HL-60 (cell line): ENCODE measurements at regions not wholly inside any gene's neighbourhood (a gene's known extent, or its start where the extent isn't known, plus 50 kb on each side); places are given as distances from the start of the nearest gene placed in this dataset.

Source experiments
- DNase-seq, 2 experiments: peaks; one replicate each; pipeline ENCODE4 v3.0.0-alpha.2; 2010 to 2020; ENCODE audit warnings: low read depth in 1 of 2, low spot score in 1 of 2
- H3K27ac ChIP-seq: fragments of 250-450 bp; sonication (Bioruptor Pico); replicated peaks from 2 replicates; pipeline ENCODE4 v1.5.1; 2020; ENCODE audit warnings: mild to moderate bottlenecking, moderate library complexity
- H3K27me3 ChIP-seq: fragments of 250-450 bp; sonication (Bioruptor Pico); 2 replicates; pipeline ENCODE4 v1.5.1; 2021; ENCODE audit warnings: mild to moderate bottlenecking, moderate library complexity; ENCODE audit not compliant: insufficient read depth, poor library complexity, severe bottlenecking
- H3K4me3 ChIP-seq: replicated peaks from 2 replicates; pipeline ENCODE4 v1.5.1; 2011; ENCODE audit warnings: mild to moderate bottlenecking, control low read depth, low read length; ENCODE audit not compliant: insufficient read depth
- GABPA ChIP-seq: IDR thresholded peaks from 2 replicates; pipeline ENCODE4 v1.6.1; 2012; ENCODE audit warnings: low read depth
- POLR2AphosphoS5 ChIP-seq: IDR thresholded peaks from 2 replicates; pipeline ENCODE4 v1.6.1; 2012; ENCODE audit warnings: low read depth
- SPI1 ChIP-seq: IDR thresholded peaks from 2 replicates; pipeline ENCODE4 v1.6.1; 2012; ENCODE audit warnings: low read depth, mild to moderate bottlenecking, borderline replicate concordance
- TF ChIP-seq, protein P1 (sequence below): IDR thresholded peaks from one replicate; pipeline ENCODE4 v1.5.1; 2011; ENCODE audit warnings: low read length, control low read depth, inconsistent platforms; ENCODE audit not compliant: insufficient read depth
- TF ChIP-seq, protein P2 (sequence below): IDR thresholded peaks from 2 replicates; pipeline ENCODE4 v1.6.1; 2012; ENCODE audit warnings: low read depth; ENCODE audit not compliant: insufficient replicate concordance

DNA sequence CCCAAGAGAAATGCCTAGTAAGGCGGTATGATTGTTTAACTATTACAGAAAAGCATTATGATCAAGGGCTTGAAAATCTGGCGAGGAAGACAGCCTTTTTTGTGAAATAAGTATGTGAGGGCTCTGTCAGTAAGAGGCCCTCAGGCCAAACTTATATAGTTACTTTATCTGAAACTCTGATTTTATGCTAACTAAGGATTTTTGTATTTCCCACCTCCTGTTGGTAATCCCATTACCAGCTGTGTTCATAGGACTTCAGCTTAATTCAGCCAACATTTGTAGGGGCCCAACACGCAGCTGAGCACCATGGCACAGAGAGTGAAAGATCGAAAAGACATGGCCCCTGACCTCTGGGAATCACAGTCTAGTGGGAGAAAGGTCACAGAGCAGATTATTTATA, 318.3 kb upstream of the WWC1 start:
- no peak for DNase-seq
- no peak overlapping the region for H3K4me3 ChIP-seq
- peaks cover 2% of the 10 kb centered on the region for H3K27me3 ChIP-seq
- no peak overlapping the region for H3K27ac ChIP-seq
- TF ChIP-seq SPI1 (no peak), GABPA (no peak), POLR2AphosphoS5 (no peak)
- TF ChIP-seq, protein P1, sequence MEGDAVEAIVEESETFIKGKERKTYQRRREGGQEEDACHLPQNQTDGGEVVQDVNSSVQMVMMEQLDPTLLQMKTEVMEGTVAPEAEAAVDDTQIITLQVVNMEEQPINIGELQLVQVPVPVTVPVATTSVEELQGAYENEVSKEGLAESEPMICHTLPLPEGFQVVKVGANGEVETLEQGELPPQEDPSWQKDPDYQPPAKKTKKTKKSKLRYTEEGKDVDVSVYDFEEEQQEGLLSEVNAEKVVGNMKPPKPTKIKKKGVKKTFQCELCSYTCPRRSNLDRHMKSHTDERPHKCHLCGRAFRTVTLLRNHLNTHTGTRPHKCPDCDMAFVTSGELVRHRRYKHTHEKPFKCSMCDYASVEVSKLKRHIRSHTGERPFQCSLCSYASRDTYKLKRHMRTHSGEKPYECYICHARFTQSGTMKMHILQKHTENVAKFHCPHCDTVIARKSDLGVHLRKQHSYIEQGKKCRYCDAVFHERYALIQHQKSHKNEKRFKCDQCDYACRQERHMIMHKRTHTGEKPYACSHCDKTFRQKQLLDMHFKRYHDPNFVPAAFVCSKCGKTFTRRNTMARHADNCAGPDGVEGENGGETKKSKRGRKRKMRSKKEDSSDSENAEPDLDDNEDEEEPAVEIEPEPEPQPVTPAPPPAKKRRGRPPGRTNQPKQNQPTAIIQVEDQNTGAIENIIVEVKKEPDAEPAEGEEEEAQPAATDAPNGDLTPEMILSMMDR: no peak
- TF ChIP-seq, protein P2, sequence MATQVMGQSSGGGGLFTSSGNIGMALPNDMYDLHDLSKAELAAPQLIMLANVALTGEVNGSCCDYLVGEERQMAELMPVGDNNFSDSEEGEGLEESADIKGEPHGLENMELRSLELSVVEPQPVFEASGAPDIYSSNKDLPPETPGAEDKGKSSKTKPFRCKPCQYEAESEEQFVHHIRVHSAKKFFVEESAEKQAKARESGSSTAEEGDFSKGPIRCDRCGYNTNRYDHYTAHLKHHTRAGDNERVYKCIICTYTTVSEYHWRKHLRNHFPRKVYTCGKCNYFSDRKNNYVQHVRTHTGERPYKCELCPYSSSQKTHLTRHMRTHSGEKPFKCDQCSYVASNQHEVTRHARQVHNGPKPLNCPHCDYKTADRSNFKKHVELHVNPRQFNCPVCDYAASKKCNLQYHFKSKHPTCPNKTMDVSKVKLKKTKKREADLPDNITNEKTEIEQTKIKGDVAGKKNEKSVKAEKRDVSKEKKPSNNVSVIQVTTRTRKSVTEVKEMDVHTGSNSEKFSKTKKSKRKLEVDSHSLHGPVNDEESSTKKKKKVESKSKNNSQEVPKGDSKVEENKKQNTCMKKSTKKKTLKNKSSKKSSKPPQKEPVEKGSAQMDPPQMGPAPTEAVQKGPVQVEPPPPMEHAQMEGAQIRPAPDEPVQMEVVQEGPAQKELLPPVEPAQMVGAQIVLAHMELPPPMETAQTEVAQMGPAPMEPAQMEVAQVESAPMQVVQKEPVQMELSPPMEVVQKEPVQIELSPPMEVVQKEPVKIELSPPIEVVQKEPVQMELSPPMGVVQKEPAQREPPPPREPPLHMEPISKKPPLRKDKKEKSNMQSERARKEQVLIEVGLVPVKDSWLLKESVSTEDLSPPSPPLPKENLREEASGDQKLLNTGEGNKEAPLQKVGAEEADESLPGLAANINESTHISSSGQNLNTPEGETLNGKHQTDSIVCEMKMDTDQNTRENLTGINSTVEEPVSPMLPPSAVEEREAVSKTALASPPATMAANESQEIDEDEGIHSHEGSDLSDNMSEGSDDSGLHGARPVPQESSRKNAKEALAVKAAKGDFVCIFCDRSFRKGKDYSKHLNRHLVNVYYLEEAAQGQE: no peak

DNA sequence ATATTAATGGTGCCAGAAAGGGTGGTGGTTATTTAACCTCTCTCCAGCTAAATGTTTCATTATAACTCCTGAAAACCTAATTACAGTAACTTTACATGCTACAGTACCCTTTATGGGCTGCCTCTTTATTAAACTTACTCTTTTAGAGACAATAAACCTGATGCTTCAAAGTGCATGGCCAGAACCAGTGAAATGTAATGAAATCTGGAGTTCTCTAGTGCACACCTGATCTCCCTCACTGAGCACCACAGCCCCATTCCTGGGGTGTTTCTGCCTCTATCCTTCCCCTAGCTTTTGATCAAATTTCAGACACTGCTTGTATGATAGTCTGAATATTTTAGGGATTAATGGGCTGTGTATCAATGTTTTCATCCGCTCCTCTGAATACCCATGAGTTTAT, 306.5 kb upstream of the WWC1 start:
- no peak overlapping the region for H3K4me3 ChIP-seq
- H3K27me3 ChIP-seq: no peaks in the 10 kb centered on the region
- no peak overlapping the region for H3K27ac ChIP-seq
- TF ChIP-seq SPI1 (no peak), GABPA (no peak), POLR2AphosphoS5 (no peak)
- TF ChIP-seq, protein P2: no peak
- TF ChIP-seq, protein P1: no peak
- DNase-seq: no peak

GRCh38 chr5:167985373-167985772, 306.1 kb upstream of the WWC1 start:
- DNase-seq: no peak
- Histone ChIP-seq H3K27me3 (no peaks in the 10 kb centered on the region), H3K27ac (no peak overlapping the region), H3K4me3 (no peak overlapping the region)
- TF ChIP-seq SPI1 (no peak), POLR2AphosphoS5 (no peak), GABPA (no peak)
- TF ChIP-seq, protein P1: no peak
- TF ChIP-seq, protein P2: no peak
